Activated B cell treated with CpG ODN at 0.5 μM for 24 hours (primary cell): ENCODE measurements at regions not wholly inside any gene's neighbourhood (a gene's known extent, or its start where the extent isn't known, plus 50 kb on each side); places are given as distances from the start of the nearest gene placed in this dataset.

ENCODE experiments used
- ATAC-seq: fragments of 200-7000 bp; cut with Tn5 transposase; one replicate; pipeline ENCODE4 v1.10.0; 2021; ENCODE audit warnings: low read depth, mild to moderate bottlenecking, moderate library complexity
- CTCF ChIA-PET: fragments of 350-600 bp; sonication (Branson Sonifier 250); formaldehyde crosslinking; loops from one replicate; lab custom pipeline; 2021; ENCODE audit warnings: antibody characterized with exemption; lab: Charles Lee
- POLR2A ChIA-PET: fragments of 350-600 bp; sonication (Branson Sonifier 250); formaldehyde crosslinking; loops from one replicate; lab custom pipeline; 2021; ENCODE audit warnings: antibody characterized with exemption; lab: Charles Lee
- DNase-seq: peaks from one replicate; pipeline ENCODE4 v3.0.0; 2022
- H3K27ac Mint-ChIP-seq: one replicate; pipeline ENCODE4 v1.8.0; 2020; ENCODE audit warnings: mixed read lengths
- H3K27me3 Mint-ChIP-seq: one replicate; pipeline ENCODE4 v1.8.0; 2021; ENCODE audit warnings: mixed read lengths
- H3K36me3 Mint-ChIP-seq: one replicate; pipeline ENCODE4 v1.8.0; 2021; ENCODE audit warnings: low read depth, mixed read lengths
- H3K4me1 Mint-ChIP-seq: one replicate; pipeline ENCODE4 v1.8.0; 2021; ENCODE audit warnings: mixed read lengths
- H3K4me3 Mint-ChIP-seq: one replicate; pipeline ENCODE4 v1.8.0; 2020; ENCODE audit warnings: mild to moderate bottlenecking, mixed read lengths
- H3K9me3 Mint-ChIP-seq: one replicate; pipeline ENCODE4 v1.8.0; 2020; ENCODE audit warnings: mixed read lengths
- CTCF ChIP-seq: fragments of 200-600 bp; IDR thresholded peaks from one replicate; pipeline ENCODE4 v1.8.0; 2022; ENCODE audit warnings: antibody characterized with exemption, mild to moderate bottlenecking
- intact Hi-C: fragments of 100-400 bp; cut with micrococcal nuclease; formaldehyde crosslinking; loops from one replicate; pipeline ENCODE4 v1.15.1; 2024

DNA sequence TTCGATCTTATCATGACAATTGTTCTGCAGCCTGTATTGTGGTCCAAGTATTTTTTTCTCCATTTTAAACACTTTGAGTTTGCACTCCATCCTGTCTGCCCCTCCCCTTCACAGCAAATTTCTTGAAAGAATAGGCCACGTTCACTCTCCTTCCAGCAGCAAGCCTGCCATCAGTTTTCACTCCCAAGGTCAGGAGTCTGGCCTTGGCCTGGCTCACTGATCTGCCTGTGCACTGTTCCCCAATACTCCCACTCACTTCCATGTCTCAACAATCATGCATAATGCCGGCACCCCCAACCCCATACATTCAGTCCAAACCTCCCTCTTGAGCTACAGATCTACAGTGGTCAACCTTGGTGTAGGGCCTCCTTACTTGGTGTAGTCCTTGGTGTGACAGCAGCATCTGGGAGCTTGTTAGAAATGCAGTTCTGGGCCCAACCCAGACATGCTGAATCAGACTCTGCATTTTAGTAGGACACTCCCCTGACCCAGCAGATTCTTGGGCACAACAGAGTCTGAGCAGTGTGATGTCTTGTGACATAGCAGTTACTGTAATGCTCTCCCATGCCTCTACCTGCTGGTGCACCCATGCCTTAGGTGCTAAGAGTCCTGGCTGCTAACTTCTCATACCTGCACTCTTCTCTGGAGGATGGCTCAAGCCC is 58.3 kb upstream of the XCR1 start:
- H3K36me3 Mint-ChIP-seq = no peaks in the 10 kb centered on the region
- no peak overlapping the region for H3K4me3 Mint-ChIP-seq
- peaks cover 25% of the 10 kb centered on the region for H3K4me1 Mint-ChIP-seq
- no peaks in the 10 kb centered on the region for H3K9me3 Mint-ChIP-seq
- no peak overlapping the region for H3K27ac Mint-ChIP-seq
- POLR2A ChIA-PET = interaction anchor here (0.6 kb wide), 2 partner anchors 42 to 105 kb away, joined by 3 read pairs; no protein-coding TSS in a partner anchor
- TF ChIP-seq CTCF = no peak
- ATAC-seq (no peak), DNase-seq (no peak)
- no peaks in the 10 kb centered on the region for H3K27me3 Mint-ChIP-seq
- CTCF ChIA-PET = interaction anchor here (1.2 to 7.3 kb wide), 3 partner anchors 147 to 296 kb away, joined by 3 to 48 read pairs (median 10); partner anchors contain the start of gene CCR5
- intact Hi-C loops = loop anchor here (5.0 to 10.0 kb wide), 2 partner anchors 189 to 357 kb away; no protein-coding TSS in a partner anchor

DNA sequence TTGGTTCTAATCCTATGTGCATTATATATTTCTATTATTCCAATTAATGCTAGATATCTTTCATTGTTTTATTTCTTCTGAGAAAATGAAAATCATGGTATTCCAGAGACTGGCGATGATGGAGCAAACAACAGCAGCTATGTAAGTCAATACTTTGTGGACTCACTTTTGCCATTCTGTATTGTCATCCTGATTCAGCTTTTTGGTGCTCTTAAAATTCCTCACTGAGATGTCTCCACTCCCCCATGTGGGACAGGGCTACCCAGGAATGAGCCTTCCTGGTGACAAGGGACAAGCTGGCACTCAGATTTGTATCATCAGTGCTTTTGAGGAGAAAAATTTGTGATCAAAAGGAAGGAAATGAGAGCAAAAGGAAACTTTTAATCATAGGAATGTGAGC is 56.7 kb upstream of the XCR1 start:
- H3K27me3 Mint-ChIP-seq = no peaks in the 10 kb centered on the region
- no peak overlapping the region for H3K27ac Mint-ChIP-seq
- ATAC-seq (no peak), DNase-seq (no peak)
- TF ChIP-seq CTCF = no peak
- ChIA-PET CTCF (interaction anchor here (1.6 to 7.3 kb wide), 5 partner anchors 124 to 294 kb away, joined by 4 to 48 read pairs (median 8); partner anchors contain the start of genes CCR1 and CCR5), POLR2A (interaction anchor here (1.0 kb wide), 1 partner anchor 285 kb away, joined by 3 read pairs; no protein-coding TSS in a partner anchor)
- H3K9me3 Mint-ChIP-seq = no peaks in the 10 kb centered on the region
- intact Hi-C loops = loop anchor here (10.0 kb wide), 1 partner anchor 191 kb away; no protein-coding TSS in a partner anchor
- H3K4me1 Mint-ChIP-seq = peaks cover 9% of the 10 kb centered on the region
- H3K4me3 Mint-ChIP-seq = no peak overlapping the region
- H3K36me3 Mint-ChIP-seq = no peaks in the 10 kb centered on the region

- intact Hi-C loops = loop anchor here (10.0 kb wide), 1 partner anchor 192 kb away; no protein-coding TSS in a partner anchor
- Mint-ChIP-seq H3K4me1 (peaks cover 6% of the 10 kb centered on the region), H3K27ac (no peak overlapping the region), H3K36me3 (no peaks in the 10 kb centered on the region), H3K9me3 (no peaks in the 10 kb centered on the region), H3K27me3 (no peaks in the 10 kb centered on the region), H3K4me3 (no peak overlapping the region)
- no peak for TF ChIP-seq CTCF
- no peak for DNase-seq
- ChIA-PET CTCF (interaction anchor here (1.7 to 7.3 kb wide), 4 partner anchors 137 to 295 kb away, joined by 4 to 48 read pairs (median 8); partner anchors contain the start of gene CCR5), POLR2A (no interaction called here)
- ATAC-seq = no peak
Measured at GRCh38 chr3:46082849-46083248, 55.6 kb upstream of the XCR1 start.

- CTCF ChIA-PET = interaction anchor here (3.7 to 8.5 kb wide), 2 partner anchors 143 to 287 kb away, joined by 26 to 172 read pairs; no protein-coding TSS in a partner anchor
- Mint-ChIP-seq H3K4me3 (no peak overlapping the region), H3K27me3 (no peaks in the 10 kb centered on the region), H3K9me3 (no peaks in the 10 kb centered on the region), H3K27ac (no peak overlapping the region), H3K36me3 (no peaks in the 10 kb centered on the region), H3K4me1 (peaks cover 3% of the 10 kb centered on the region)
- intact Hi-C loops = loop anchor here (10.0 kb wide), 1 partner anchor 193 kb away; no protein-coding TSS in a partner anchor
- POLR2A ChIA-PET = no interaction called here
- TF ChIP-seq CTCF = no peak
- no peak for DNase-seq
- no peak for ATAC-seq
Measured at GRCh38 chr3:46082021-46082420, 54.7 kb upstream of the XCR1 start.

DNA sequence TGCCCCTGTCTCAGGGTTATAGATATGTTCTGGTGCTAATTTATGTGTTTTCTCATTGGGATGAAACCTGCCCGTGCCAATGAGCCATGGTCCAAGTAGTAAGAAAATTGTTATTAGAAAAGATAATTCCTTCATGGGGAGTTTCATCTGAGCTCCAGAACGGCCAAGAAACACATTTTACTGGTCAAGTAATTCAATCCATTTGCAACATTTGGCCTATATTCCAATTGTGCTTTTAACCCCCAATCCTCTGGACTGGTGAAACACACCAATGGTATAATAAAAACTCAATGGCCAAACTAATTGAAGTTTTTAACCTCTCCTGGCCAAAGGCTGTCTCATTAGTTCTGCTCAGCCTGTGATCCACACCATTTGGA is 53.7 kb upstream of the XCR1 start:
- POLR2A ChIA-PET = interaction anchor here (1.1 kb wide), 1 partner anchor 142 kb away, joined by 5 read pairs; no protein-coding TSS in a partner anchor
- H3K36me3 Mint-ChIP-seq = no peaks in the 10 kb centered on the region
- H3K27ac Mint-ChIP-seq = no peak overlapping the region
- no peak for ATAC-seq
- no peaks in the 10 kb centered on the region for H3K27me3 Mint-ChIP-seq
- CTCF ChIA-PET = interaction anchor here (1.0 to 8.5 kb wide), 7 partner anchors 113 to 297 kb away, joined by 3 to 172 read pairs (median 14); partner anchors contain the start of gene CCR1
- no peak for DNase-seq
- H3K4me1 Mint-ChIP-seq = peaks cover 3% of the 10 kb centered on the region
- no peak for TF ChIP-seq CTCF
- no peaks in the 10 kb centered on the region for H3K9me3 Mint-ChIP-seq
- no peak overlapping the region for H3K4me3 Mint-ChIP-seq
- intact Hi-C loops = loop anchor here (10.0 kb wide), 1 partner anchor 194 kb away; no protein-coding TSS in a partner anchor
